ENCODE measurements at regions not wholly inside any gene's neighbourhood (a gene's known extent, or its start where the extent isn't known, plus 50 kb on each side); places are given as distances from the start of the nearest gene placed in this dataset.
A peak's percentile ranks its signal among the peaks of the same experiment; 100 is the strongest.

DNA sequence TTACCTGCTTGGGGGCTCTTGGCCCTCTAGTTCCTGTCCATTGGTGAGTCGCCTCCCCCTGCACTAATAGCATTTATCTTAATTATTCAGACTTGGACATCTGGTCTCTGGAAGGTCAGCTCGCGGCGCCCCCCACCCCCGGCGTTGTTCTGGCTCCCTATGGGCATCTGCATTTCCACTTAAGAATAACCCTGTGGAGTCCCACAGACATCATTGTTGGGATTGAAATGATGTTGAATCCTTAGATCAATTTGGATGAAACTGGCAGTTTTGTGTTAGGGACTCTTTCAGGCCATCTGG is 313.8 kb upstream of the HS6ST1 start:
- no peak for DNase-seq (ENCODE audit: low read depth)

GRCh38 chr2:128633501-128633900 is 314.8 kb upstream of the HS6ST1 start:
- peak; percentile 31 for DNase-seq (ENCODE audit: low read depth)

DNA sequence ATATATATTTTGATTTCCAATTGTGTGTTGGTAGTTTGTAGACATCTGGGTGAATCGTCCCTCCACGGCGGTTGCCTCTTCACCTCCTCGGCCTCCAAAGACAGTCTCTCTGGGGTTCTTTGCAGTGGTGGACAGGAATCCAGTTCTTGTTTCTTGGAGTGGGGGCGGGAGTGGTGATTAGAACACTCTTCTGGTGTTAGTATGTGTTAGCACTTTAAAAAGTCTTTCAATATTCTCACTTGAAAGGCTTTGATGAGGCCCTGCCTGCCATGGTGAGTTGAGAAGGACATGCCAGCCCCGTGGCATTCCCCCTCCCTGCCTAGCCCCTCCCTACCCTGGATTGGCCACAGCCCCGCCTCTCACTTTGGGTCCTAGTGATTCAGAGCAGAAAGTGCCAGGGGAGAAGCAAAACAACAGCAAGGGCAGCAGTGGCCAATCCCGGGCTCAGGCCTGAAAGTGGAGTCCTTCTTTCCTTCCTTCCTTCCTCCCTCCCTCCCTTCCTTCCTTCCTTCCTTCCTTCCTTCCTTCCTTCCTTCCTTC is 316.8 kb upstream of the HS6ST1 start:
- DNase-seq (ENCODE audit: low read depth) = no peak

- DNase-seq (ENCODE audit: low read depth) = no peak
Measured at GRCh38 chr2:128636802-128637147, 318.1 kb upstream of the HS6ST1 start.

DNA sequence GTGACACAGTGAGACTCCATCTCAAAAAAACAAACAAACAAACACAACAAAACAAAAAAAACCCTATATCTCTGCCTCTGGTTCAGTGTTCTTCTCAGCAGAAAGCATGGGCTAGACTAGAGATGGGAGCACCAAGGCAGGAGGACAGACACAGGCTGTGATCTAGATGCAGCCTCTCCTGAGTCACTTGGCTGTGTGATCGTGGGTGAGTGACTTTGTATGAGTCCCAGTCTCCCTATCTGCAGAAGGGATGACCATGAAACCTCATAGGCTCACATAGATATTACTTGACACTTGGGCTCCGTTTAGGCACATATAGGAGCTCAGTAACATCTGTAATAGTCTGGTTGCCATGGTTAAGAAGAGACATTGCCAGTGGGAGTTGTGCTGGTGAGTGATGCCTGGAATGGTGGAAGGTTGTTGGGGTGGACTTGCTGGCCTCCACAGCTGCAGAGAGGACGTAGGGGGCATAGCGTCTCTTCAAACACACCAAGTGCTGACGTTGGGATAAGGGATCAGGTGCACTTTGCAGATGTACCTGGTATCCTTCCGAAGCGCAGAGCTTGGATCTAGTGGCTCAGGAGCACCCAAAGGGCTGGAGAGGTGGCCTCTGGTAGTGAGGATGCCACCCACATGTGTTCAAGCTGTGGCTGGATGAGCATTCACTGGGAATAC is 318.9 kb upstream of the HS6ST1 start:
- DNase-seq (ENCODE audit: low read depth) = no peak

DNA sequence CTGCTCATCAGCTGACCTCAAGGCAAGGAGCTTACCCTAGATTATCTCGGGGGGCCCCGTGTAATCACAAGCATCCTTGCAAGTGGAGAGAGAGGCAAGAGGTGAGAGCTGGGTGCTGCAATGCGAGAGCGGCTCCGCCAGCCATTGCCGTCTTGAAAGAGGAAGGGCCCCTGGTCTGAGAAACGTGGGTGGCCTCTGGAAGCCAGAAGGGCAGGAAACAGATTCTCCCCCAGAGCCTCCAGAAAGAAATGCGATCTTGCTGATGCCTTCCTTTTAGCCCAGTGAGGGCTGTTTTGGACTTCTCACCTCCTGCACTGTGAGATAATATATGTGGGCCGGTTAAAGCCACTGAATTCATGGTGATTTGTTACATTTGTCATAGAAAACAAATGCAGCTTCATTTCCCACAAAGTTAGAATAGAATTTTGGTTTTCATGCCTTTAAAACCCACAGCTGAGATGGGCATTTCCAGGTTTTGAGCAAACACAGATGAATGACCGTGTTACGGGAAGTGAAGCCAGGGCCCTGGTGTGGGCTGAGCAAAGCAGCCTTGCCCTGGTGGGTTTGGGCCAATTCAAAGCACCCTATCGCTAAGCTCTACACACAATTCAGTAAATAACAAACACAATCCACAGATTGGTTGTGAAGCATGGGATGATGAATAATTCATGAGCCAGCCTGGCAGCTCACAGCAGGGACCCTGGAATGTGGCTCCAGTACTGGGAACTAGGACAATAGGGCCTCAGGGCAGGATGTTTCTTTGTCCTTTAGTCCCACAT is 319.9 kb upstream of the HS6ST1 start:
- no peak for DNase-seq (ENCODE audit: low read depth)

GRCh38 chr2:128639120-128639477 is 320.4 kb upstream of the HS6ST1 start:
- DNase-seq (ENCODE audit: low read depth) = no peak

GRCh38 chr2:128639693-128640092 is 321.0 kb upstream of the HS6ST1 start:
- DNase-seq (ENCODE audit: low read depth) = no peak

GRCh38 chr2:128640166-128640844 is 321.6 kb upstream of the HS6ST1 start:
- no peak for DNase-seq (ENCODE audit: low read depth)

GRCh38 chr2:128640845-128641360 is 322.2 kb upstream of the HS6ST1 start:
- no peak for DNase-seq (ENCODE audit: low read depth)

DNA sequence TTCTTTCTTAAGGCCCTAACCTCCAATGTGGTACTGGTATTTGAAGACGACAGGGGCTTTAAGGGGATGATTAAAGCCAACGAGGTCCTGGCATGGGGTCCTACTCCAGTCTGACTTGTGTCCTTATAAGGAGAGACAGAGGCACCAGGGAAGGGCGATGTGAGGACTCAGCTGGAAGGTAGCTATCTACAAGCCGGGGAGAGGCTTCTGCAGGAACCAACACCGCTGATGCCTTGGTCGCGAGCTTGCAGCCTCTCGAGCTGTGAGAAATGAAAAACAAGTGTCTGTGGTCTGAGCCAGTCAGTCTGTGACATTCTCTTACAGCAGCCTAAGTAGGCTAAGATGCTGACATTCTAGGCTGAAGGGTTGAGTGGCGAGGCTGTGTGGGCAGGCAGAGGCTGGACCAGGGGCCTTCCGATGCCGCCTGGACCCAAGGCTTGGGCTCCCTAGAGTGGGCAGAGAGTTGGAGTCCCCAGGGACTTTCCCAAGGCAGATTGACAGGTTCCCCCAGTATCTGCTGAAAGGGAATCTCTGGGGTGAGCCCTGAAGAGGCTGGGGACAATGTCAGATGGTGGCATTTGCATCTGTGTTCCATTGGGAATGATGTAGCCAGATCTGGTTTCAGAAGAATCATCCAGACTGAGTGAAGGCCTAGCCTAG is 322.9 kb upstream of the HS6ST1 start:
- DNase-seq (ENCODE audit: low read depth) = no peak

GRCh38 chr2:128642316-128642715 is 323.6 kb upstream of the HS6ST1 start:
- no peak for DNase-seq (ENCODE audit: low read depth)

DNA sequence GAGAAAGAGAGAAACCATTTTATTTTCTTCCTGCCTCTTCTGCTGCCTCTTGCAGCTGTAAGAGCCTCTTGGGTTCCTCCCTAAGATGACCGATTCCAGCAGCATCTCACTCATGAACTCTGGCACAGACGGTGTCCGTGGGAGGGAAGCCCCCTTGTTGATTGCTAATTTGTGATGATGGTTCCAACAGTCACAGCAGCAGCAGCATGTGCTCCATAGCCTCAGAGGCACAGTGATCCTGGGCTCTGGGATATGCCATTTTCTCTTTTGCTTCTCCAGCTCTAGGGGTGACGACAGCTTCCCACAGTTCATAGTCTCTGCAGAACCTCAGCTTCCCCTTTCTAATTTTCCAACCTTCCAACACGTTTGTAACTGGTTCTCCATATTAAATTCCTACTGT is 324.2 kb upstream of the HS6ST1 start:
- DNase-seq (ENCODE audit: low read depth) = no peak

- no peak for DNase-seq (ENCODE audit: low read depth)
Measured at GRCh38 chr2:128643221-128644065, 324.8 kb upstream of the HS6ST1 start.

DNA sequence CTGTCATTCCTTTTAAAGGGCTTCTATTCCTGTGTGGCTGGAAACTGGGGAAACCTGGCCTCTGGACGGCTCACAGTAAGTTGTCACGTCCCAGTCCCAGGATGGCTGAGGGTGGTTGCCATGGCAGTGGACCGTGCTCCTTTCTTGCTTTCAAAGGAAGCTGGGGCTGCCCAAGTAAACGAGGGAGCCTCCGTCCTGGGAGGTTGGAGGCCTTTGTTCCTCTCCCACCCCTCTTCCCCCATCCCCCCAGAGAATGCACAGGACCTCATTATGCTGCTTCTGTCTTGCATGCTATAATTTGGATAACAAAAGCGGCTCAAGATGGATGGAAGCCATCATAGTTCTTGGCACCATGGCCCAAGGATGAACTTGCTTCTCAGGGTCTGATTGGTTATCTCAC is 325.5 kb upstream of the HS6ST1 start:
- DNase-seq (ENCODE audit: low read depth) = no peak

- DNase-seq (ENCODE audit: low read depth) = no peak
Measured at GRCh38 chr2:128644718-128645256, 326.1 kb upstream of the HS6ST1 start.

DNA sequence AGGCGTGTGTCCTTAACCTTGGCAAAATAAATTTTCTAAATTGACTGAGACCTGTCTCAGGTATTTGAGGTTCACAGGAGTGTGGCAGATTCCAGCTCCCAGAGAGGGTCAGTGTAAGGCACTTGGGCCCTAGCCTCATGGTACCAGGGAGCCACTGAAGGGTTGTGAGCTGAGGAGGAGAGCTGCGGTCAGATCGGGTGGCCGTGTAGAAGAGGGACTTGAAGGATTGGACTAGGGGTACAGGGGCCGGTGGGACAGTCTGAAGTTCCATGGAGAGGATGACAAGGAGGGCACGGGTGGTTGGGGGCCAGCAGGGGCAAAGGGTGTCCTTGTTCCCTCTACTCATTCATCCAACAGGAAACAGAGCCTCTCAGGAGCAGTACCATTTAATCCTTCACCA is 327.0 kb upstream of the HS6ST1 start:
- no peak for DNase-seq (ENCODE audit: low read depth)

GRCh38 chr2:128646091-128646490 is 327.4 kb upstream of the HS6ST1 start:
- no peak for DNase-seq (ENCODE audit: low read depth)

DNA sequence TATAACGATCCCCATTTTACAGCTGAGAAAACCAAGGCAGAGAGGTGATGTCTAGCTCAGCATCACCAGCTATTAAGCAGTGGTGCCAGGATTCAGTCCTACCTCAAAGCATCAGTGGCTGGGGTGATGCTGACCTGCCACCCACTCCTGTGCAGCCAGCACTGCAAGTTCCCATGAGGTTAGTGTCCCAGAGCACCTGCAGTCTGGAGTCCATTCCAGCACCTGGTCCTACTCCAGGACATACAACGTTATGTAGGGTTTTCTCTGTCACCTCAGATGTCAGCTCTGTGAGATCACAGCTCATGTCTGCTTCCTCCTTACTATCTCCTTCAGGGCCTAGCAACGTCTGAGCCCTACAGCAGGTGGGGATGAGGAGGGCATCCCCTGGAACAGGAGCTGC is 328.0 kb upstream of the HS6ST1 start:
- DNase-seq (ENCODE audit: low read depth) = no peak

GRCh38 chr2:128651000-128651399 is 332.3 kb upstream of the HS6ST1 start:
- DNase-seq (ENCODE audit: low read depth) = no peak

DNA sequence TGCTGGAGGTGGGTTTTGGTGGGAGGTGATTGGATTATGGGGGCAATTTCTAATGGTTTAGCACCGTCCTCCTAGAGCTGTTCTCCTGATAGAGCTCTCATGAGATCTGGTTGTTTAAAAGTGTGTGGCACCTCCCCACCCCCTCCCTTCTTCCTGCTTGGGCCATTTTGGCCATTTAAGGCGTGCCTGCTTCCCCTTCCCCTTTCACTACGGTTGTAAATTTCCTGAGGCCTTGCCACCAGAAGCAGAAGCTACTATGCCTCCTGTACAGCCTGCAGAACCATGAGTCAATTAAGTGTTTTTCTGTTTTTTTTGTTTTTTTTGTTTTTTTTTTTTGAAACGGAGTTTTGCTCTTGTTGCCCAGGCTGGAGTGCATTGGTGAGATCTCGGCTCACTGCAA is 335.7 kb upstream of the HS6ST1 start:
- DNase-seq (ENCODE audit: low read depth) = no peak

Data from non-pigmented ciliary epithelial cell (primary cell).